22Rv1 (cell line): ENCODE measurements at regions not wholly inside any gene's neighbourhood (a gene's known extent, or its start where the extent isn't known, plus 50 kb on each side); places are given as distances from the start of the nearest gene placed in this dataset.
A peak's percentile ranks its signal among the peaks of the same experiment; 100 is the strongest.
"Not testable (repeated sequence)": the region's sequence is repeated elsewhere in the genome, so short reads cannot be mapped to it uniquely, and the experiment has no call there.

Source experiments
- H3K27ac ChIP-seq: fragments of 450-650 bp; 2 replicates; pipeline ENCODE4 v1.5.1; 2017
- ZFX ChIP-seq: fragments of 450-650 bp; IDR thresholded peaks from 2 replicates; pipeline ENCODE4 v1.6.1; 2017; ENCODE audit warnings: antibody characterized with exemption, borderline replicate concordance
- TF ChIP-seq, protein P1 (sequence below): fragments of 450-650 bp; IDR thresholded peaks from 2 replicates; pipeline ENCODE4 v1.5.1; 2017; ENCODE audit warnings: mild to moderate bottlenecking

DNA sequence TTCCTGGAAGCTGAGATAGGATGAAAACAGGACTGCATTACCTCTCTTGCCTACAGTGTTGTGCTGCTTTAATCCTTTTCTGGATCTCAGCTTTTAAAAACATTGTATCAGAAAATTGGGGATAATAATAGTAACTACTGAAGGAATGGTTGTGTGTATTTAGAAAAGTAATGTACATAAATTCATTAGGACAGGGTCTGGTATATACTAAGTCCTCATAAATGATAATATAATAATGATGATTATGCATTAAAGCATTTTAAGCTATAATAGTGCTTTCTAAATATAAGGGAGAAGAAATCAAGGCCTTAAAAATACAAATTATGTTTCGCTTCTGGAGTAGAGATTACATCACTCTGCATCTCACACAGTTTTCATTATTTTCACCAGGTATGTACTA, 530.1 kb downstream of the ZNF385D start:
- TF ChIP-seq ZFX = no peak
- TF ChIP-seq, protein P1, sequence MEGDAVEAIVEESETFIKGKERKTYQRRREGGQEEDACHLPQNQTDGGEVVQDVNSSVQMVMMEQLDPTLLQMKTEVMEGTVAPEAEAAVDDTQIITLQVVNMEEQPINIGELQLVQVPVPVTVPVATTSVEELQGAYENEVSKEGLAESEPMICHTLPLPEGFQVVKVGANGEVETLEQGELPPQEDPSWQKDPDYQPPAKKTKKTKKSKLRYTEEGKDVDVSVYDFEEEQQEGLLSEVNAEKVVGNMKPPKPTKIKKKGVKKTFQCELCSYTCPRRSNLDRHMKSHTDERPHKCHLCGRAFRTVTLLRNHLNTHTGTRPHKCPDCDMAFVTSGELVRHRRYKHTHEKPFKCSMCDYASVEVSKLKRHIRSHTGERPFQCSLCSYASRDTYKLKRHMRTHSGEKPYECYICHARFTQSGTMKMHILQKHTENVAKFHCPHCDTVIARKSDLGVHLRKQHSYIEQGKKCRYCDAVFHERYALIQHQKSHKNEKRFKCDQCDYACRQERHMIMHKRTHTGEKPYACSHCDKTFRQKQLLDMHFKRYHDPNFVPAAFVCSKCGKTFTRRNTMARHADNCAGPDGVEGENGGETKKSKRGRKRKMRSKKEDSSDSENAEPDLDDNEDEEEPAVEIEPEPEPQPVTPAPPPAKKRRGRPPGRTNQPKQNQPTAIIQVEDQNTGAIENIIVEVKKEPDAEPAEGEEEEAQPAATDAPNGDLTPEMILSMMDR = no peak
- H3K27ac ChIP-seq = no peak overlapping the region

DNA sequence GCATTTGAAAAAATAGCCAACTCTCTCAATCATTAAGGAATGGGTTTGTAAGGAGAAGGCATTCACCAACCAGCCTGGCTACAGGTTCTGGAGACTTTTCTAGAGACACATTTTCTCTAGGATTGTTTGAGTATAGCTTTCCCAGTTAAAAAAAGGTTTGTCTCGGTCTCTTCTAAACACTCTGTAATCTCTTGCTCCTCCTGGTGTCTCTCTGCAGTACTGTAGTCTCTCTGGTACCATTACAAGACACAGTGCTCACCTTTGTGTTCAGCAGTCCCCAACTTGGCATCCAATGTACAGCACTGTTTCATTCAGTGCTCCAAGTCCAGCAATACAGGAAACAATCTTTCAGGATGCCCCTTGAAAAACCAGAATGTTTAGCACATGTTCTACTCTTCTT, 534.4 kb downstream of the ZNF385D start:
- no peak overlapping the region for H3K27ac ChIP-seq
- no peak for TF ChIP-seq ZFX
- TF ChIP-seq, protein P1 = peak; percentile 54

DNA sequence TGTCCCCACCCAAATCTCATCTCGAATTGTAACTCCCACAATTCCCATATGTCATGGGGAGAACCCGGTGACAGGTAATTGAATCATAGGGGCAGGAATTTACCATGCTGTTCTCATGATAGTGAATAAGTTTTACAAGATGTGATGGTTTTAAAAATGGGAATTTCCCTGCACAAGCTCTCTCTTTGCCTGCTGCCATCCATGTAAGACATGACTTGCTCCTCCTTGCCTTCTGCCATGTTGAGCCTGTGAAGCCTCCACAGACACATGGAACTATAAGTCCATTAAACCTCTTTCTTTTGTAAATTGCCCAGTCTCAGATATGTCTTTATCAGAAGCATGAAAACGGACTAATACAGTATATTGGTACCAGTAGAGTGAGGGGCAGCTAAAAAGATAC, 546.9 kb downstream of the ZNF385D start:
- H3K27ac ChIP-seq = not testable (repeated sequence)

DNA sequence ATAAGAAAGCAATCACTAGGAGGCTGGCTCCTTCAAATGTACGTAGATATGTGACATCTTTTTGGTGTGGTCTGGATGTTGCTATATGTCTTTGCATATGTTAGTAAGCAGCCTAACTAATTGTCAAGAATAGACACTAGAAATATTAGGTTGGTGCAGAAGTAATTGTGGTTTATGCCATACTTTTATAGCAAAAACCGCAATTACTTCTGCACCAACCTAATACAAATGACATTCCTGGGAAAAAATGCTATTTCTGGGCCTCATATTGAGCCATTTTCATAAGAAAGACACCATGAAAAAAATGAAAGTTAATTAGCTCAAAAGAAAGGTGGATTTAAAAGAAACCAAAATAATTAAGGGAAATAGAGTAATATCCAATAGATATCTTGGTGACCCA, 555.8 kb downstream of the ZNF385D start:
- H3K27ac ChIP-seq = no peak overlapping the region
- TF ChIP-seq, protein P1 = no peak
- TF ChIP-seq ZFX = no peak

DNA sequence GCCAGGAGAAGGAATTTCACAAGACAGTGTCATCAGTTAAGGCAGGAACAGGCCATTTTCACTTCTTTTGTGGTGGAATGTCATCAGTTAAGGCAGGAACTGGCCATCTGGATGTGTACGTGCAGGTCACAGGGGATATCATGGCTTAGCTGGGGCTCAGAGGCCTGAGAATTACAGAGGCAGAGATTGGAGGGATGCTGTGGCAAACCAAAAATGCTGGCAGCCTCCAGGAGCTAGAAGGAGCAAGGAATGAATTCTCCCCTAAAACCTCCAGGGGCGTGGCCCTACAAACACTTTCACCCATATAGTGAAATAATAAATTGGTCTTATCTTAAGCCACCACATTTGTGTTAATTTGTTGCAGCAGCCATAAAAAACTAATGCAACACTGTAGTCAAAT, 557.0 kb downstream of the ZNF385D start:
- not testable (repeated sequence) for H3K27ac ChIP-seq

DNA sequence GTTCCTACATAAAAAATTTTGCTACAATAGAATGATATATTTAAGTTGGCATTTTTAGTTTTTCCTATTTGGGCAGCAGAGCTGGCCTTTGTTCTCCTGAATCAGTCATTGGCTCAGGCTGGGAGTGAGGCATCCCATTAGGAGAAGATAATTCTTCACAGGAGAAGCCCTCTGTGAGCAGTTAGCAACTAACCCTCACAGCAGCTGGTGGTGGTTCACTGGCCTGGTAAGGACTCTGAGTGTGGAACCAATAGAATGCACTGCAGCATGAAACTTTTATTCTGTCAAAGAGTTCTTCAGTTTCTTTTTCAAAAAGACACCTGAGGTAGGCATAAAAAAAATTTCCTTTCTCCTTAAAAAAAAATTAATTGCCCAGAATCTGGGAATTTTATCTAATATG, 562.6 kb downstream of the ZNF385D start:
- no peak overlapping the region for H3K27ac ChIP-seq
- no peak for TF ChIP-seq ZFX
- TF ChIP-seq, protein P1 = no peak

DNA sequence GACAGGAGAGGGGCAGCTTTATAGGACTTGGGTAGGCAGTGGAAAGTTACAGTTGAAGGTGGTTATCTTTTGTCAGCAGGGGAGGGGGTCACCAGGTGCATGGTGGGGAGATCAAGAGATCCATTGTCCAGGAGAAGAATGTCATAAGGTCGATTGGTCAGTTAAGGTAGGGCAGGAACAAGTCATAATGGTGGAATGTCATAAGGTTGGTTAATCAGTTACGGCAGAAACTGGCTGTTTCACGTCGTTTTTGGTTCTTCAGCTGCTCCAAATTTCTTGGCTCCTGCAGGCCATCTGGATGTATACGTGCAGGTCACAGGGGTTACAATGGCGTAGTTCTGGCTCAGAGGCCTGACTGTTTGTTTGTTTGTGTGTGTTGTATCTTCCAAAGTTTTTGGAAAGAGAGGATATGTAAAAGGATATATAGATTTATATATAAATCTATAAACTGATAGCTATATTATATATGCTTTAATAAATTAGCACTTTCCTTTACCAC, 565.1 kb downstream of the ZNF385D start:
- H3K27ac ChIP-seq = no peak overlapping the region
- no peak for TF ChIP-seq ZFX
- TF ChIP-seq, protein P1 = no peak

DNA sequence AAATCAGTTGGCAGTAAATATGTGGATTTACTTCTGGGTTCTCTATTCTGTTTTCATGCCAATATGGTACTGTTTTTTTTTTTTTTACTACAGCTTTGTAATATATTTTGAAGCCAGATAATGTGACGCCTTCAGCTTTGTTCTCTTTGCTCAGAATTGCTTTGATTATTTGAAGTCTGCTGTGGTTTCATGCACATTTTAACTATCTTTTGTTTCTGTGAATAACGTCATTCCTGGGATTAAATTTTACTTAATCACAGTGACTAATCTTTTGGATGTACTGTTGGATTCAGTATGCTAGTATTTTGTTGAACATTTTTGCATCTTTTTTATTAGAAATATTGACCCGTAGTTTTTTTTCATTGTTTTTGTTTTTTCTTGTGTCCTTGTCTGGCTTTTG, 576.5 kb downstream of the ZNF385D start:
- TF ChIP-seq, protein P1 = no peak
- TF ChIP-seq ZFX = no peak
- H3K27ac ChIP-seq = no peak overlapping the region
